ENCODE measurements at regions not wholly inside any gene's neighbourhood (a gene's known extent, or its start where the extent isn't known, plus 50 kb on each side); places are given as distances from the start of the nearest gene placed in this dataset.

GRCh38 chr2:9681427-9681817 is 50.6 kb upstream of the YWHAQ start:
- Histone ChIP-seq H3K9ac (ENCODE audit: low read length) (no peak overlapping the region), H4K5ac (ENCODE audit: low read length) (no peak overlapping the region), H3K4me3 (ENCODE audit: low read length) (no peak overlapping the region), H3K56ac (ENCODE audit: low read length) (no peak overlapping the region), H3K18ac (ENCODE audit: low read length) (no peak overlapping the region), H3K27me3 (ENCODE audit: insufficient read depth, low read length, poor library complexity) (no peaks in the 10 kb centered on the region), H3K27ac (ENCODE audit: low read depth, low read length) (no peak overlapping the region), H3K79me2 (ENCODE audit: control insufficient read depth, insufficient read depth, low read length) (no peaks in the 10 kb centered on the region), H3K4me1 (ENCODE audit: control insufficient read depth, low read depth, low read length) (no peaks in the 10 kb centered on the region), H2BK15ac (replicated peaks; ENCODE audit: low read depth) (no peak overlapping the region), H2AK5ac (ENCODE audit: low read length) (no peak overlapping the region), H3K23ac (ENCODE audit: low read length) (no peak overlapping the region), H3K36me3 (ENCODE audit: control insufficient read depth, insufficient read depth, low read length) (no peaks in the 10 kb centered on the region), H2BK5ac (ENCODE audit: low read length) (no peak overlapping the region), H3K79me1 (ENCODE audit: low read length) (no peaks in the 10 kb centered on the region), H4K8ac (ENCODE audit: low read depth, low read length) (no peak overlapping the region), H3K4ac (ENCODE audit: low read depth, low read length) (no peak overlapping the region), H3K4me2 (ENCODE audit: low read length) (no peak overlapping the region), H2BK120ac (ENCODE audit: low read depth, low read length) (no peak overlapping the region)
- no peak for DNase-seq
- no CpG with 5 or more reads among the region's 7 CpGs for WGBS (ENCODE audit: extremely low coverage, insufficient coverage, low lambda C conversion rate)

- no peak overlapping the region for H3K23ac ChIP-seq (ENCODE audit: low read length)
- no peaks in the 10 kb centered on the region for H3K4me1 ChIP-seq (ENCODE audit: control insufficient read depth, low read depth, low read length)
- no peak overlapping the region for H4K8ac ChIP-seq (ENCODE audit: low read depth, low read length)
- H3K79me1 ChIP-seq (ENCODE audit: low read length): no peaks in the 10 kb centered on the region
- H4K5ac ChIP-seq (ENCODE audit: low read length): no peak overlapping the region
- H2BK15ac ChIP-seq (replicated peaks; ENCODE audit: low read depth): no peak overlapping the region
- H3K4me3 ChIP-seq (ENCODE audit: low read length): no peak overlapping the region
- H3K36me3 ChIP-seq (ENCODE audit: control insufficient read depth, insufficient read depth, low read length): no peaks in the 10 kb centered on the region
- no peak overlapping the region for H3K27ac ChIP-seq (ENCODE audit: low read depth, low read length)
- H3K27me3 ChIP-seq (ENCODE audit: insufficient read depth, low read length, poor library complexity): no peaks in the 10 kb centered on the region
- no peak overlapping the region for H2BK120ac ChIP-seq (ENCODE audit: low read depth, low read length)
- no CpG with 5 or more reads among the region's 4 CpGs for WGBS (ENCODE audit: extremely low coverage, insufficient coverage, low lambda C conversion rate)
- H3K9ac ChIP-seq (ENCODE audit: low read length): no peak overlapping the region
- no peak overlapping the region for H2BK5ac ChIP-seq (ENCODE audit: low read length)
- no peak overlapping the region for H3K4me2 ChIP-seq (ENCODE audit: low read length)
- no peak overlapping the region for H3K4ac ChIP-seq (ENCODE audit: low read depth, low read length)
- no peak overlapping the region for H3K56ac ChIP-seq (ENCODE audit: low read length)
- H3K79me2 ChIP-seq (ENCODE audit: control insufficient read depth, insufficient read depth, low read length): no peaks in the 10 kb centered on the region
- no peak overlapping the region for H3K18ac ChIP-seq (ENCODE audit: low read length)
- H2AK5ac ChIP-seq (ENCODE audit: low read length): no peak overlapping the region
- no peak for DNase-seq
Observed at GRCh38 chr2:9685637-9686036, 54.8 kb upstream of the YWHAQ start.

- no peak overlapping the region for H3K4ac ChIP-seq (ENCODE audit: low read depth, low read length)
- WGBS (ENCODE audit: extremely low coverage, insufficient coverage, low lambda C conversion rate): no CpG with 5 or more reads among the region's 8 CpGs
- no peak overlapping the region for H3K18ac ChIP-seq (ENCODE audit: low read length)
- DNase-seq: peak; percentile 56
- H2BK5ac ChIP-seq (ENCODE audit: low read length): no peak overlapping the region
- H3K9ac ChIP-seq (ENCODE audit: low read length): no peak overlapping the region
- H3K27me3 ChIP-seq (ENCODE audit: insufficient read depth, low read length, poor library complexity): no peaks in the 10 kb centered on the region
- H4K8ac ChIP-seq (ENCODE audit: low read depth, low read length): no peak overlapping the region
- H3K4me1 ChIP-seq (ENCODE audit: control insufficient read depth, low read depth, low read length): no peaks in the 10 kb centered on the region
- no peak overlapping the region for H2AK5ac ChIP-seq (ENCODE audit: low read length)
- H3K4me2 ChIP-seq (ENCODE audit: low read length): no peak overlapping the region
- H3K79me1 ChIP-seq (ENCODE audit: low read length): no peaks in the 10 kb centered on the region
- no peak overlapping the region for H4K5ac ChIP-seq (ENCODE audit: low read length)
- no peak overlapping the region for H3K4me3 ChIP-seq (ENCODE audit: low read length)
- H3K56ac ChIP-seq (ENCODE audit: low read length): no peak overlapping the region
- no peak overlapping the region for H2BK15ac ChIP-seq (replicated peaks; ENCODE audit: low read depth)
- H3K23ac ChIP-seq (ENCODE audit: low read length): no peak overlapping the region
- H2BK120ac ChIP-seq (ENCODE audit: low read depth, low read length): no peak overlapping the region
- H3K79me2 ChIP-seq (ENCODE audit: control insufficient read depth, insufficient read depth, low read length): no peaks in the 10 kb centered on the region
- H3K27ac ChIP-seq (ENCODE audit: low read depth, low read length): no peak overlapping the region
- no peaks in the 10 kb centered on the region for H3K36me3 ChIP-seq (ENCODE audit: control insufficient read depth, insufficient read depth, low read length)
Observed at GRCh38 chr2:9686061-9686460, 55.3 kb upstream of the YWHAQ start.

GRCh38 chr2:9690252-9690651 is 59.5 kb upstream of the YWHAQ start:
- no peak overlapping the region for H2BK15ac ChIP-seq (replicated peaks; ENCODE audit: low read depth)
- H2BK5ac ChIP-seq (ENCODE audit: low read length): no peak overlapping the region
- H3K4me3 ChIP-seq (ENCODE audit: low read length): no peak overlapping the region
- no peak overlapping the region for H3K23ac ChIP-seq (ENCODE audit: low read length)
- no peak overlapping the region for H4K8ac ChIP-seq (ENCODE audit: low read depth, low read length)
- WGBS (ENCODE audit: extremely low coverage, insufficient coverage, low lambda C conversion rate): no CpG with 5 or more reads among the region's 7 CpGs
- no peaks in the 10 kb centered on the region for H3K36me3 ChIP-seq (ENCODE audit: control insufficient read depth, insufficient read depth, low read length)
- H3K27me3 ChIP-seq (ENCODE audit: insufficient read depth, low read length, poor library complexity): no peaks in the 10 kb centered on the region
- no peaks in the 10 kb centered on the region for H3K4me1 ChIP-seq (ENCODE audit: control insufficient read depth, low read depth, low read length)
- H3K4ac ChIP-seq (ENCODE audit: low read depth, low read length): no peak overlapping the region
- H2BK120ac ChIP-seq (ENCODE audit: low read depth, low read length): no peak overlapping the region
- H3K79me1 ChIP-seq (ENCODE audit: low read length): no peaks in the 10 kb centered on the region
- H3K4me2 ChIP-seq (ENCODE audit: low read length): no peak overlapping the region
- peak overlapping the region; percentile 15 for H3K27ac ChIP-seq (ENCODE audit: low read depth, low read length)
- H3K9ac ChIP-seq (ENCODE audit: low read length): no peak overlapping the region
- peak; percentile 87 for DNase-seq
- no peak overlapping the region for H3K56ac ChIP-seq (ENCODE audit: low read length)
- H3K18ac ChIP-seq (ENCODE audit: low read length): no peak overlapping the region
- no peak overlapping the region for H2AK5ac ChIP-seq (ENCODE audit: low read length)
- no peak overlapping the region for H4K5ac ChIP-seq (ENCODE audit: low read length)
- H3K79me2 ChIP-seq (ENCODE audit: control insufficient read depth, insufficient read depth, low read length): no peaks in the 10 kb centered on the region

GRCh38 chr2:9690716-9691498 is 60.1 kb upstream of the YWHAQ start:
- no peak overlapping the region for H4K8ac ChIP-seq (ENCODE audit: low read depth, low read length)
- WGBS (ENCODE audit: extremely low coverage, insufficient coverage, low lambda C conversion rate): no CpG with 5 or more reads among the region's 11 CpGs

More at GRCh38 chr2:9690716-9691498, 60.1 kb upstream of the YWHAQ start:
- no peak overlapping the region for H3K4me3 ChIP-seq (ENCODE audit: low read length)
- no peak overlapping the region for H3K9ac ChIP-seq (ENCODE audit: low read length)
- no peak overlapping the region for H2BK15ac ChIP-seq (replicated peaks; ENCODE audit: low read depth)
- no peak overlapping the region for H3K18ac ChIP-seq (ENCODE audit: low read length)
- H2BK120ac ChIP-seq (ENCODE audit: low read depth, low read length): no peak overlapping the region
- no peak overlapping the region for H3K4me2 ChIP-seq (ENCODE audit: low read length)
- H3K27me3 ChIP-seq (ENCODE audit: insufficient read depth, low read length, poor library complexity): no peaks in the 10 kb centered on the region
- DNase-seq: peak; percentile 39
- H2AK5ac ChIP-seq (ENCODE audit: low read length): no peak overlapping the region
- no peaks in the 10 kb centered on the region for H3K36me3 ChIP-seq (ENCODE audit: control insufficient read depth, insufficient read depth, low read length)
- no peak overlapping the region for H3K56ac ChIP-seq (ENCODE audit: low read length)
- H3K23ac ChIP-seq (ENCODE audit: low read length): no peak overlapping the region
- no peaks in the 10 kb centered on the region for H3K4me1 ChIP-seq (ENCODE audit: control insufficient read depth, low read depth, low read length)
- no peak overlapping the region for H3K27ac ChIP-seq (ENCODE audit: low read depth, low read length)
- no peaks in the 10 kb centered on the region for H3K79me1 ChIP-seq (ENCODE audit: low read length)
- no peaks in the 10 kb centered on the region for H3K79me2 ChIP-seq (ENCODE audit: control insufficient read depth, insufficient read depth, low read length)
- H3K4ac ChIP-seq (ENCODE audit: low read depth, low read length): no peak overlapping the region
- H4K5ac ChIP-seq (ENCODE audit: low read length): no peak overlapping the region
- H2BK5ac ChIP-seq (ENCODE audit: low read length): no peak overlapping the region

Measured in mesendoderm (in vitro differentiated cells).